GM12878 (cell line): ENCODE measurements at regions not wholly inside any gene's neighbourhood (a gene's known extent, or its start where the extent isn't known, plus 50 kb on each side); places are given as distances from the start of the nearest gene placed in this dataset.

ENCODE experiments used
- CHD1 ChIP-seq: IDR thresholded peaks from 2 replicates; pipeline ENCODE4 v1.6.1; 2012; ENCODE audit warnings: low read depth, low read length, improper control_type of control experiment
- KDM1A ChIP-seq: fragments of 200-600 bp; sonication (generic); IDR thresholded peaks from 2 replicates; pipeline ENCODE4 v1.6.1; 2016; ENCODE audit warnings: borderline replicate concordance
- MEF2B ChIP-seq: fragments of 450-650 bp; IDR thresholded peaks from 2 replicates; pipeline ENCODE4 v1.6.1; 2018; ENCODE audit warnings: mild to moderate bottlenecking, moderate library complexity; ENCODE audit not compliant: partially characterized antibody, poor library complexity, severe bottlenecking
- NR2F1 ChIP-seq: fragments of 450-650 bp; conservative IDR thresholded peaks from 2 replicates; pipeline ENCODE4 v1.6.1; 2017; ENCODE audit warnings: mild to moderate bottlenecking
- USF2 ChIP-seq: IDR thresholded peaks from 2 replicates; pipeline ENCODE4 v1.6.1; 2011; ENCODE audit warnings: low read depth, low read length, improper control_type of control experiment, borderline replicate concordance
- ZBTB40 ChIP-seq: fragments of 450-650 bp; IDR thresholded peaks from 2 replicates; pipeline ENCODE4 v1.6.1; 2016; ENCODE audit warnings: mild to moderate bottlenecking, moderate library complexity, borderline replicate concordance
- ZNF687 ChIP-seq: fragments of 450-650 bp; IDR thresholded peaks from 2 replicates; pipeline ENCODE4 v1.6.1; 2017; ENCODE audit warnings: mild to moderate bottlenecking, moderate library complexity
- TF ChIP-seq, protein P1 (sequence below): fragments of 450-650 bp; IDR thresholded peaks from 2 replicates; pipeline ENCODE4 v1.6.1; 2017; ENCODE audit warnings: antibody characterized with exemption, mild to moderate bottlenecking, moderate library complexity

DNA sequence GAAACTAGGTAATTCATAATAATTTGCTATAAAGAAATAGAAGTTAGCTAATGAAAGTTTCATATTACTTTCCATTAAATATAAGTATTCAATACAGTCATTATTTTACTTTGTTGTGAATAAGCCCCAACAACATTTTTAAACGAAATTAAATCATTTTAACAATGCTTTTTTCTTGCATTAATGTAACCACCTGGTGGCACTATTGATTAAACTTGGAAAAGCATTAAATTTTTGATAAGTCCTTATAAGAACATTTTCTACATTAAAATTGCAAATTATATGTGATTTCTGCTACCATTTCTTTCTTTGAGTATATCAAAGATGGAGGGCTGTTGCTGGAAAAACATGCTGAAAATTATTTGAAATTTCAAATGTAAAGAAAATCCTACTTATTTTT lies 918.8 kb upstream of the TMPRSS15 start (continued):
- TF ChIP-seq ZBTB40 (no peak), USF2 (no peak), NR2F1 (no peak), MEF2B (no peak), ZNF687 (no peak), CHD1 (no peak), KDM1A (no peak)
- TF ChIP-seq, protein P1, sequence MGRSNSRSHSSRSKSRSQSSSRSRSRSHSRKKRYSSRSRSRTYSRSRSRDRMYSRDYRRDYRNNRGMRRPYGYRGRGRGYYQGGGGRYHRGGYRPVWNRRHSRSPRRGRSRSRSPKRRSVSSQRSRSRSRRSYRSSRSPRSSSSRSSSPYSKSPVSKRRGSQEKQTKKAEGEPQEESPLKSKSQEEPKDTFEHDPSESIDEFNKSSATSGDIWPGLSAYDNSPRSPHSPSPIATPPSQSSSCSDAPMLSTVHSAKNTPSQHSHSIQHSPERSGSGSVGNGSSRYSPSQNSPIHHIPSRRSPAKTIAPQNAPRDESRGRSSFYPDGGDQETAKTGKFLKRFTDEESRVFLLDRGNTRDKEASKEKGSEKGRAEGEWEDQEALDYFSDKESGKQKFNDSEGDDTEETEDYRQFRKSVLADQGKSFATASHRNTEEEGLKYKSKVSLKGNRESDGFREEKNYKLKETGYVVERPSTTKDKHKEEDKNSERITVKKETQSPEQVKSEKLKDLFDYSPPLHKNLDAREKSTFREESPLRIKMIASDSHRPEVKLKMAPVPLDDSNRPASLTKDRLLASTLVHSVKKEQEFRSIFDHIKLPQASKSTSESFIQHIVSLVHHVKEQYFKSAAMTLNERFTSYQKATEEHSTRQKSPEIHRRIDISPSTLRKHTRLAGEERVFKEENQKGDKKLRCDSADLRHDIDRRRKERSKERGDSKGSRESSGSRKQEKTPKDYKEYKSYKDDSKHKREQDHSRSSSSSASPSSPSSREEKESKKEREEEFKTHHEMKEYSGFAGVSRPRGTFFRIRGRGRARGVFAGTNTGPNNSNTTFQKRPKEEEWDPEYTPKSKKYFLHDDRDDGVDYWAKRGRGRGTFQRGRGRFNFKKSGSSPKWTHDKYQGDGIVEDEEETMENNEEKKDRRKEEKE: no peak
